RWPE2 (cell line): ENCODE measurements at regions not wholly inside any gene's neighbourhood (a gene's known extent, or its start where the extent isn't known, plus 50 kb on each side); places are given as distances from the start of the nearest gene placed in this dataset.

Experiments
- ATAC-seq: fragments of 200-7000 bp; cut with Tn5 transposase; 3 replicates; pipeline ENCODE4 v1.9.1; 2021; ENCODE audit warnings: low read depth
- DNase-seq: peaks from one replicate; pipeline ENCODE4 v3.0.0-alpha.2; 2020; ENCODE audit warnings: low spot score
- H3K27ac ChIP-seq: fragments of 450-650 bp; 2 replicates; pipeline ENCODE4 v1.5.1; 2017; ENCODE audit warnings: mild to moderate bottlenecking; ENCODE audit not compliant: poor library complexity, severe bottlenecking
- H3K27me3 ChIP-seq: fragments of 250-450 bp; sonication (Bioruptor Pico); 2 replicates; pipeline ENCODE4 v1.5.1; 2021; ENCODE audit warnings: mild to moderate bottlenecking, moderate library complexity; ENCODE audit not compliant: insufficient read depth, poor library complexity, severe bottlenecking
- H3K36me3 ChIP-seq: fragments of 250-450 bp; sonication (Bioruptor Pico); 2 replicates; pipeline ENCODE4 v1.5.1; 2020; ENCODE audit warnings: low read depth, mild to moderate bottlenecking, moderate library complexity
- H3K4me1 ChIP-seq: fragments of 250-450 bp; sonication (Bioruptor Pico); 2 replicates; pipeline ENCODE4 v1.5.1; 2021; ENCODE audit warnings: mild to moderate bottlenecking, moderate library complexity; ENCODE audit not compliant: insufficient read depth, poor library complexity, severe bottlenecking
- H3K4me3 ChIP-seq: fragments of 250-450 bp; sonication (Bioruptor Pico); 2 replicates; pipeline ENCODE4 v1.5.1; 2021; ENCODE audit warnings: mild to moderate bottlenecking, moderate library complexity; ENCODE audit not compliant: severe bottlenecking
- H3K9me3 ChIP-seq: fragments of 250-450 bp; sonication (Bioruptor Pico); 2 replicates; pipeline ENCODE4 v1.5.1; 2021; ENCODE audit warnings: mild to moderate bottlenecking, moderate library complexity; ENCODE audit not compliant: severe bottlenecking
- CTCF ChIP-seq: fragments of 450-650 bp; IDR thresholded peaks from one replicate; pipeline ENCODE4 v1.5.1; 2017; ENCODE audit warnings: mild to moderate bottlenecking, moderate library complexity; ENCODE audit not compliant: poor library complexity, severe bottlenecking

- Histone ChIP-seq H3K9me3 (peaks cover 4% of the 10 kb centered on the region), H3K4me1 (peaks cover 20% of the 10 kb centered on the region), H3K4me3 (no peak overlapping the region), H3K27me3 (no peaks in the 10 kb centered on the region), H3K27ac (no peak overlapping the region), H3K36me3 (no peaks in the 10 kb centered on the region)
- no peak for DNase-seq
- TF ChIP-seq CTCF: no peak
- ATAC-seq: no peak
Observed at GRCh38 chr7:17700138-17700537, 240.2 kb downstream of the SNX13 start.

- ATAC-seq (no peak), DNase-seq (no peak)
- Histone ChIP-seq H3K36me3 (no peaks in the 10 kb centered on the region), H3K4me1 (no peaks in the 10 kb centered on the region), H3K9me3 (no peaks in the 10 kb centered on the region), H3K27me3 (no peaks in the 10 kb centered on the region), H3K4me3 (no peak overlapping the region), H3K27ac (no peak overlapping the region)
- TF ChIP-seq CTCF: no peak
Observed at GRCh38 chr7:17706275-17706674, 234.0 kb downstream of the SNX13 start.

- peak; percentile 84 for ATAC-seq
- Histone ChIP-seq H3K4me3 (no peak overlapping the region), H3K9me3 (no peaks in the 10 kb centered on the region), H3K36me3 (no peaks in the 10 kb centered on the region), H3K4me1 (no peaks in the 10 kb centered on the region), H3K27ac (no peak overlapping the region), H3K27me3 (no peaks in the 10 kb centered on the region)
- TF ChIP-seq CTCF: peak; percentile 83
- DNase-seq: no peak
Observed at GRCh38 chr7:17706734-17707133, 233.6 kb downstream of the SNX13 start.

GRCh38 chr7:17709127-17709526 lies 231.2 kb downstream of the SNX13 start:
- Histone ChIP-seq H3K4me3 (no peak overlapping the region), H3K9me3 (no peaks in the 10 kb centered on the region), H3K27ac (no peak overlapping the region), H3K4me1 (no peaks in the 10 kb centered on the region), H3K36me3 (no peaks in the 10 kb centered on the region), H3K27me3 (no peaks in the 10 kb centered on the region)
- TF ChIP-seq CTCF: no peak
- DNase-seq (no peak), ATAC-seq (no peak)

GRCh38 chr7:17709599-17709998 lies 230.7 kb downstream of the SNX13 start:
- Histone ChIP-seq H3K36me3 (no peaks in the 10 kb centered on the region), H3K4me1 (no peaks in the 10 kb centered on the region), H3K27me3 (no peaks in the 10 kb centered on the region), H3K27ac (no peak overlapping the region), H3K9me3 (no peaks in the 10 kb centered on the region), H3K4me3 (no peak overlapping the region)
- no peak for TF ChIP-seq CTCF
- ATAC-seq (no peak), DNase-seq (no peak)
